H1 (cell line): ENCODE measurements at regions not wholly inside any gene's neighbourhood (a gene's known extent, or its start where the extent isn't known, plus 50 kb on each side); places are given as distances from the start of the nearest gene placed in this dataset.

Experiments
- CREB1 ChIP-seq: IDR thresholded peaks from 2 replicates; pipeline ENCODE4 v1.6.1; 2012; ENCODE audit warnings: inconsistent platforms
- SIN3A ChIP-seq, 2 experiments: IDR thresholded peaks in 1 of 2; conservative IDR thresholded peaks in 1 of 2; 2 replicates each; pipeline ENCODE4 v1.6.1; 2011 to 2012; ENCODE audit warnings: low read length in 2 of 2, improper control_type of control experiment in 1 of 2, low read depth in 1 of 2, mild to moderate bottlenecking in 1 of 2
- TAF1 ChIP-seq: IDR thresholded peaks from 2 replicates; pipeline ENCODE4 v1.6.1; 2011; ENCODE audit warnings: mild to moderate bottlenecking, low read depth, low read length
- TBP ChIP-seq: IDR thresholded peaks from 2 replicates; pipeline ENCODE4 v1.6.1; 2011; ENCODE audit warnings: low read depth, low read length, improper control_type of control experiment

DNA sequence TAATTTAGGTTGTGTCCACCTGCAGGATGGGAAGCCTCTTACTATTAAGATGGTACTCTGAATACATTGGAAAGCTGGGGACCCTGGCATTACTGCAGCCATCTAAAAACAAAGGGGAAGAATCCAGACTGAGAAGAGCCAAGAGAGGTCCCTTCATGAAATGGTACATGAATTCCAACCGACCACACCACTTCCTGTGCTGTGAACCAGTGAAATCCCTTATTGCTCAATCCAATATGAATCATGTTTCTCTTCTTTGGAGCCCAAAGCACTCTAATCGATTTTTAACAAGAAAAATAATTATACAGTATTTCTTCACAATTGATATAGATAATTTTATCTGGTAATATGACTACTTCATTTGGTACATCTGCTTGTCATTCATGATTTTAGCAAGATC lies 479.7 kb upstream of the RAB6C start:
- no peak for TF ChIP-seq TBP
- no peak for TF ChIP-seq CREB1
- TF ChIP-seq SIN3A (conservative IDR thresholded peaks at IDR 0.05 in 1 of 2, IDR thresholded peaks at IDR 0.05 in 1 of 2; ENCODE audit: low read depth in 1 of 2, low read length in 2 of 2): no peak
- no peak for TF ChIP-seq TAF1
